Stimulated activated CD4-positive, alpha-beta T cell treated with anti-CD3 and anti-CD28 coated beads, Interleukin-1b, Interleukin-23, amount 100 ng/mL, for 48 hours (primary cell): ENCODE measurements at regions not wholly inside any gene's neighbourhood (a gene's known extent, or its start where the extent isn't known, plus 50 kb on each side); places are given as distances from the start of the nearest gene placed in this dataset.
A peak's percentile ranks its signal among the peaks of the same experiment; 100 is the strongest.
"Not testable (repeated sequence)": the region's sequence is repeated elsewhere in the genome, so short reads cannot be mapped to it uniquely, and the experiment has no call there.

ENCODE experiments used
- DNase-seq: peaks from one replicate; pipeline ENCODE4 v3.0.0-alpha.2; 2020

- DNase-seq, result not testable (repeated sequence)
Observed at GRCh38 chr21:6363591-6363990, 4157.8 kb upstream of the TPTE start.

GRCh38 chr21:6368824-6369223 lies 4152.6 kb upstream of the TPTE start:
- DNase-seq, result not testable (repeated sequence)

GRCh38 chr21:6373253-6373652 lies 4148.1 kb upstream of the TPTE start:
- DNase-seq, result not testable (repeated sequence)

GRCh38 chr21:6374232-6374631 lies 4147.2 kb upstream of the TPTE start:
- DNase-seq, result peak; percentile 5

GRCh38 chr21:6374926-6375325 lies 4146.5 kb upstream of the TPTE start:
- not testable (repeated sequence) for DNase-seq

- not testable (repeated sequence) for DNase-seq
Observed at GRCh38 chr21:6375776-6376175, 4145.6 kb upstream of the TPTE start.

GRCh38 chr21:6376321-6377070 lies 4144.9 kb upstream of the TPTE start:
- not testable (repeated sequence) for DNase-seq
